ENCODE measurements at regions not wholly inside any gene's neighbourhood (a gene's known extent, or its start where the extent isn't known, plus 50 kb on each side); places are given as distances from the start of the nearest gene placed in this dataset.

- TF ChIP-seq POLR2A (IDR thresholded peaks at IDR 0.05; ENCODE audit: low read length), result no peak
- no peak for TF ChIP-seq GATA1 (IDR thresholded peaks at IDR 0.05; ENCODE audit: low read depth, low read length)
Observed at GRCh38 chr20:30985386-30985785, 272.1 kb upstream of the DEFB115 start.

Data from erythroblast (primary cell).